ENCODE measurements at regions not wholly inside any gene's neighbourhood (a gene's known extent, or its start where the extent isn't known, plus 50 kb on each side); places are given as distances from the start of the nearest gene placed in this dataset.

- Mint-ChIP-seq H3K9me3 (peaks cover 5% of the 10 kb centered on the region), H3K27ac (peak overlapping the region; percentile 94), H3K4me3 (peak overlapping the region; percentile 80), H3K36me3 (peaks cover 3% of the 10 kb centered on the region), H3K27me3 (ENCODE audit: low read depth) (peaks cover 45% of the 10 kb centered on the region), H3K4me1 (peaks cover 8% of the 10 kb centered on the region)
- TF ChIP-seq, protein P1, sequence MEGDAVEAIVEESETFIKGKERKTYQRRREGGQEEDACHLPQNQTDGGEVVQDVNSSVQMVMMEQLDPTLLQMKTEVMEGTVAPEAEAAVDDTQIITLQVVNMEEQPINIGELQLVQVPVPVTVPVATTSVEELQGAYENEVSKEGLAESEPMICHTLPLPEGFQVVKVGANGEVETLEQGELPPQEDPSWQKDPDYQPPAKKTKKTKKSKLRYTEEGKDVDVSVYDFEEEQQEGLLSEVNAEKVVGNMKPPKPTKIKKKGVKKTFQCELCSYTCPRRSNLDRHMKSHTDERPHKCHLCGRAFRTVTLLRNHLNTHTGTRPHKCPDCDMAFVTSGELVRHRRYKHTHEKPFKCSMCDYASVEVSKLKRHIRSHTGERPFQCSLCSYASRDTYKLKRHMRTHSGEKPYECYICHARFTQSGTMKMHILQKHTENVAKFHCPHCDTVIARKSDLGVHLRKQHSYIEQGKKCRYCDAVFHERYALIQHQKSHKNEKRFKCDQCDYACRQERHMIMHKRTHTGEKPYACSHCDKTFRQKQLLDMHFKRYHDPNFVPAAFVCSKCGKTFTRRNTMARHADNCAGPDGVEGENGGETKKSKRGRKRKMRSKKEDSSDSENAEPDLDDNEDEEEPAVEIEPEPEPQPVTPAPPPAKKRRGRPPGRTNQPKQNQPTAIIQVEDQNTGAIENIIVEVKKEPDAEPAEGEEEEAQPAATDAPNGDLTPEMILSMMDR (IDR thresholded peaks at IDR 0.05; ENCODE audit: unreplicated experiment) = no peak
- peak; percentile 80 to 85 for DNase-seq (ENCODE audit: low spot score in 2 of 2, unreplicated experiment in 2 of 2)
Measured at GRCh38 chr2:2613279-2614199, 282.5 kb upstream of the MYT1L start.

DNA sequence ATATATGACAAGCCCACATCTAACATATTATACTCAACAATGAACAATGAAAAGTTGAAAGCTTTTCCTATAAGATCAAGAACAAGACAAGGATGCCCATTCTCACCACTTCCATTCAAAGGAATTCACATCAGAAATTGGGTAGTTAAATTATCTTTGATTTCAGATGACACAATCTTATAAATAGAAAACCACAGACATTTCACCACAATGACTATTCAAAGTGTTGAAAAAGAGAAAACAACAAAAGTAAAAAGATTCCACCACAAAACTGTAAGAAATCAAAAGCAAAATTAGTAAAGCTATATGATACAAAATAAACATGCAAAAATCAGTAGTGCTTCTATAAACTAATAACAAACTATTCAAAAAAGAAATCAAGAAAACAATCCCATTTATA is 279.7 kb upstream of the MYT1L start:
- Mint-ChIP-seq H3K9me3 (peaks cover 5% of the 10 kb centered on the region), H3K4me1 (peaks cover 8% of the 10 kb centered on the region), H3K36me3 (peaks cover 3% of the 10 kb centered on the region), H3K27ac (no peak overlapping the region), H3K4me3 (no peak overlapping the region), H3K27me3 (ENCODE audit: low read depth) (peaks cover 46% of the 10 kb centered on the region)
- no peak for DNase-seq (ENCODE audit: low spot score in 2 of 2, unreplicated experiment in 2 of 2)
- TF ChIP-seq, protein P1 (IDR thresholded peaks at IDR 0.05; ENCODE audit: unreplicated experiment) = no peak

DNA sequence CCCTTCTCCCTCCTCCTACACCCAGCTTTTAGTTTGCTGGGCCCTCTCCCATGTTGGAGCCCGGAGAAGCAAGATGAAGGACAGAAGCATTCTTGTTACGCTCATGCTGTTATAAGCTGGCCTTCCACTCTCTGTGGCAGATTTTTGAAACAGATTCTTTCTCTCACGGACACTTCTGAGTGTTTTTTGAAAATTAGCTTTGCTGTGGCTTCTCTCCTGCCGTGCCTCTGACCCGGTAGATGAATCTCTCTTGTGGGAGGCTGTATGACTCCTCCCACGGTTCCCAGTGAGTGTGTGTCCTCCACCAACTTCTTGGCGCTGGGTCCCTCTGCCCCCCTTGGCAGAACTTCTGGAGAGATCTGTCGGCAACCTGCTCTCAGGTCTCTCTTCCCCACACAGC is 269.3 kb upstream of the MYT1L start:
- no peak for DNase-seq (ENCODE audit: low spot score in 2 of 2, unreplicated experiment in 2 of 2)
- Mint-ChIP-seq H3K4me3 (no peak overlapping the region), H3K27me3 (ENCODE audit: low read depth) (peaks cover 29% of the 10 kb centered on the region), H3K9me3 (peaks cover 16% of the 10 kb centered on the region), H3K4me1 (peaks cover 4% of the 10 kb centered on the region), H3K36me3 (no peaks in the 10 kb centered on the region), H3K27ac (peak overlapping the region; percentile 28)
- TF ChIP-seq, protein P1 (IDR thresholded peaks at IDR 0.05; ENCODE audit: unreplicated experiment) = no peak

- TF ChIP-seq, protein P1 (IDR thresholded peaks at IDR 0.05; ENCODE audit: unreplicated experiment) = no peak
- no peak overlapping the region for H3K4me3 Mint-ChIP-seq
- H3K9me3 Mint-ChIP-seq = peaks cover 24% of the 10 kb centered on the region
- H3K27ac Mint-ChIP-seq = no peak overlapping the region
- peaks cover 24% of the 10 kb centered on the region for H3K27me3 Mint-ChIP-seq (ENCODE audit: low read depth)
- no peaks in the 10 kb centered on the region for H3K36me3 Mint-ChIP-seq
- DNase-seq (ENCODE audit: low spot score in 2 of 2, unreplicated experiment in 2 of 2) = no peak
- H3K4me1 Mint-ChIP-seq = peaks cover 4% of the 10 kb centered on the region
Measured at GRCh38 chr2:2599441-2599840, 268.4 kb upstream of the MYT1L start.

DNA sequence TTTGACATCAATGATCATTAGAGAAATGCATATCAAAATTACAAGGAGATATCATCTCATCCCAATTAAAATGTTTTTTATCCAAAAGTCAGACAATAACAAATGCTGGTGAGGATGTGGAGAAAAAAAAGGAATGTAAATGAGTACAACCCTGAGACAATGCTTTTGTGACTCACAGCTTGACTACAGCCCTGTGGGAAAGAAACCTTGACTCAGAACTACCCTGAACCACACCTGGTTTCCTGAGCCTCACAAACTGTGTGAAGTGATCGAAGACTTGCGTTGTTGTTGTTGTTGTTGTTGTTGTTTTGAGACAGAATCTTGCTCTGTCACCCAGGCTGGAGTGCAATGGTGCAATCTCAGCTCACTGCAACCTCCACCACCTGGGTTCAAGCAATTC is 266.6 kb upstream of the MYT1L start:
- H3K4me3 Mint-ChIP-seq = no peak overlapping the region
- peaks cover 19% of the 10 kb centered on the region for H3K27me3 Mint-ChIP-seq (ENCODE audit: low read depth)
- peaks cover 4% of the 10 kb centered on the region for H3K4me1 Mint-ChIP-seq
- TF ChIP-seq, protein P1 (IDR thresholded peaks at IDR 0.05; ENCODE audit: unreplicated experiment) = no peak
- H3K36me3 Mint-ChIP-seq = no peaks in the 10 kb centered on the region
- no peak for DNase-seq (ENCODE audit: low spot score in 2 of 2, unreplicated experiment in 2 of 2)
- H3K9me3 Mint-ChIP-seq = peaks cover 27% of the 10 kb centered on the region
- H3K27ac Mint-ChIP-seq = no peak overlapping the region

All from mesothelial cell of epicardium (in vitro differentiated cells).